Activated CD8-positive, alpha-beta T cell treated with anti-CD3 and anti-CD28 coated beads for 36 hours (primary cell): ENCODE measurements at regions not wholly inside any gene's neighbourhood (a gene's known extent, or its start where the extent isn't known, plus 50 kb on each side); places are given as distances from the start of the nearest gene placed in this dataset.

Experiments
- ATAC-seq: fragments of 200-7000 bp; cut with Tn5 transposase; one replicate; pipeline ENCODE4 v1.10.0; 2021; ENCODE audit warnings: mild to moderate bottlenecking, moderate library complexity
- CTCF ChIA-PET: fragments of 350-600 bp; sonication (Branson Sonifier 250); formaldehyde crosslinking; loops from one replicate; lab custom pipeline; 2021; ENCODE audit warnings: antibody characterized with exemption; lab: Charles Lee
- POLR2A ChIA-PET: fragments of 350-600 bp; sonication (Branson Sonifier 250); formaldehyde crosslinking; loops from one replicate; lab custom pipeline; 2021; ENCODE audit warnings: antibody characterized with exemption; lab: Charles Lee
- DNase-seq: peaks from one replicate; pipeline ENCODE4 v3.0.0-alpha.2; 2020
- H3K27ac Mint-ChIP-seq: one replicate; pipeline ENCODE4 v1.8.0; 2021; ENCODE audit warnings: mild to moderate bottlenecking, mixed read lengths
- H3K27me3 Mint-ChIP-seq: one replicate; pipeline ENCODE4 v1.8.0; 2021; ENCODE audit warnings: mixed read lengths
- H3K36me3 Mint-ChIP-seq: one replicate; pipeline ENCODE4 v1.8.0; 2021; ENCODE audit warnings: low read depth, mixed read lengths
- H3K4me1 Mint-ChIP-seq: one replicate; pipeline ENCODE4 v1.8.0; 2021; ENCODE audit warnings: low read depth, mixed read lengths
- H3K4me3 Mint-ChIP-seq: one replicate; pipeline ENCODE4 v1.8.0; 2021; ENCODE audit warnings: mild to moderate bottlenecking, moderate library complexity, mixed read lengths
- H3K9me3 Mint-ChIP-seq: one replicate; pipeline ENCODE4 v1.8.0; 2021; ENCODE audit warnings: mixed read lengths
- intact Hi-C: fragments of 100-400 bp; cut with micrococcal nuclease; formaldehyde crosslinking; loops from one replicate; pipeline ENCODE4 v1.10.0; 2022
- TF ChIP-seq, protein P1 (sequence below): fragments of 200-600 bp; IDR thresholded peaks from one replicate; pipeline ENCODE4 v1.8.0; 2022; ENCODE audit warnings: antibody characterized with exemption, mild to moderate bottlenecking

DNA sequence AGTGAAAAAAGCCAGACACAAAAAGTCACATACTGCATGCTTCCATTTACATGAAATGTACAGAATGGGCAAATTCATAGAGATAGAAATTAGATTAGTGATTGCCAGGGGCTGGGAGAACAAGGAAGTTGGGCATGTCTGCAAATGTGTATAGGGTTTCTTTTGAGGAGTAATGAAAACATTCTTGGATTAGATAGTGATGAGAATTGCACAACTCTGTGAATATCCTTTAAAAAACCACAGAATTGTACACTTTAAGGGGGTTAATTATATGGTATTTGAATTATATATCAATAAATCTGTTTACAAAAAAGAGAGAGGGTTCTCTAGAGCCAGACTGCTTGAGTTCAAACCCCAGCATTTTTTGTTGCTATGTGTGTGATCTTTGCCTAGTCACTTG, 188.1 kb downstream of the CDC5L start:
- CTCF ChIA-PET, result no interaction called here
- Mint-ChIP-seq H3K9me3 (no peaks in the 10 kb centered on the region), H3K4me3 (no peak overlapping the region), H3K4me1 (no peaks in the 10 kb centered on the region), H3K36me3 (no peaks in the 10 kb centered on the region), H3K27ac (no peak overlapping the region), H3K27me3 (peaks cover 3% of the 10 kb centered on the region)
- DNase-seq (no peak), ATAC-seq (no peak)
- intact Hi-C loops, result no loop called here
- POLR2A ChIA-PET, result no interaction called here
- TF ChIP-seq, protein P1, sequence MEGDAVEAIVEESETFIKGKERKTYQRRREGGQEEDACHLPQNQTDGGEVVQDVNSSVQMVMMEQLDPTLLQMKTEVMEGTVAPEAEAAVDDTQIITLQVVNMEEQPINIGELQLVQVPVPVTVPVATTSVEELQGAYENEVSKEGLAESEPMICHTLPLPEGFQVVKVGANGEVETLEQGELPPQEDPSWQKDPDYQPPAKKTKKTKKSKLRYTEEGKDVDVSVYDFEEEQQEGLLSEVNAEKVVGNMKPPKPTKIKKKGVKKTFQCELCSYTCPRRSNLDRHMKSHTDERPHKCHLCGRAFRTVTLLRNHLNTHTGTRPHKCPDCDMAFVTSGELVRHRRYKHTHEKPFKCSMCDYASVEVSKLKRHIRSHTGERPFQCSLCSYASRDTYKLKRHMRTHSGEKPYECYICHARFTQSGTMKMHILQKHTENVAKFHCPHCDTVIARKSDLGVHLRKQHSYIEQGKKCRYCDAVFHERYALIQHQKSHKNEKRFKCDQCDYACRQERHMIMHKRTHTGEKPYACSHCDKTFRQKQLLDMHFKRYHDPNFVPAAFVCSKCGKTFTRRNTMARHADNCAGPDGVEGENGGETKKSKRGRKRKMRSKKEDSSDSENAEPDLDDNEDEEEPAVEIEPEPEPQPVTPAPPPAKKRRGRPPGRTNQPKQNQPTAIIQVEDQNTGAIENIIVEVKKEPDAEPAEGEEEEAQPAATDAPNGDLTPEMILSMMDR, result no peak

GRCh38 chr6:44576132-44576631, 188.7 kb downstream of the CDC5L start:
- DNase-seq (no peak), ATAC-seq (no peak)
- intact Hi-C loops, result no loop called here
- Mint-ChIP-seq H3K9me3 (no peaks in the 10 kb centered on the region), H3K4me3 (no peak overlapping the region), H3K36me3 (no peaks in the 10 kb centered on the region), H3K27ac (no peak overlapping the region), H3K4me1 (no peaks in the 10 kb centered on the region), H3K27me3 (peaks cover 3% of the 10 kb centered on the region)
- CTCF ChIA-PET, result no interaction called here
- TF ChIP-seq, protein P1, result no peak
- POLR2A ChIA-PET, result no interaction called here

DNA sequence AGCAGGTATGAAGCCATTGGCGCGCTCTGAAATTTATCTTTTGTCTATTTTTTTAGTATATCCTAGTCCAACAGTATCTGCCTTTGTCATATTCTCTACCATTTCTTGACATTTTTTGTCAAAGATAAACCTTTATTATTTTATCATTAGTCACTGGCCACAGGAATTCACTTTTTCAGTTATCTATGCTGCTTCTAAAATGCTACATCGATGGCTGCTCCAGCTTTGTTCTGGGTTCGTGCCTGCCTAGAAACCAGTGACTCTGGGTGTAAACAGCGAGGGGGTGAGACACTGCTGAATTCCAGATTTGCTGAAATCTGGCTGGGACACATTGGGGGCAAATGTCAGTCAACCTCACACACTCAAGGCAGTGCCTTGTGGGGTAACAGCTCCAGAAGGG, 193.4 kb downstream of the CDC5L start:
- POLR2A ChIA-PET, result no interaction called here
- Mint-ChIP-seq H3K4me3 (no peak overlapping the region), H3K9me3 (peaks cover 6% of the 10 kb centered on the region), H3K36me3 (peaks cover 1% of the 10 kb centered on the region), H3K4me1 (no peaks in the 10 kb centered on the region), H3K27ac (no peak overlapping the region), H3K27me3 (peaks cover 1% of the 10 kb centered on the region)
- CTCF ChIA-PET, result interaction anchor here (1.2 to 1.4 kb wide), 2 partner anchors 13 to 105 kb away, joined by 3 read pairs; no protein-coding TSS in a partner anchor
- TF ChIP-seq, protein P1, result no peak
- DNase-seq (no peak), ATAC-seq (no peak)
- intact Hi-C loops, result no loop called here

GRCh38 chr6:44582930-44583329, 195.4 kb downstream of the CDC5L start:
- no peak overlapping the region for H3K27ac Mint-ChIP-seq
- ATAC-seq (no peak), DNase-seq (no peak)
- TF ChIP-seq, protein P1, result no peak
- intact Hi-C loops, result no loop called here
- ChIA-PET POLR2A (no interaction called here), CTCF (no interaction called here)
- H3K36me3 Mint-ChIP-seq, result peaks cover 1% of the 10 kb centered on the region
- no peaks in the 10 kb centered on the region for H3K4me1 Mint-ChIP-seq
- H3K9me3 Mint-ChIP-seq, result peaks cover 8% of the 10 kb centered on the region
- H3K4me3 Mint-ChIP-seq, result no peak overlapping the region
- peaks cover 4% of the 10 kb centered on the region for H3K27me3 Mint-ChIP-seq

GRCh38 chr6:44590471-44590870, 203.0 kb downstream of the CDC5L start:
- no peak for DNase-seq
- peaks cover 4% of the 10 kb centered on the region for H3K27me3 Mint-ChIP-seq

More at GRCh38 chr6:44590471-44590870, 203.0 kb downstream of the CDC5L start:
- TF ChIP-seq, protein P1, result no peak
- no peak for ATAC-seq
- Mint-ChIP-seq H3K9me3 (peaks cover 2% of the 10 kb centered on the region), H3K4me1 (peaks cover 3% of the 10 kb centered on the region), H3K36me3 (no peaks in the 10 kb centered on the region), H3K4me3 (no peak overlapping the region), H3K27ac (no peak overlapping the region)
- ChIA-PET POLR2A (no interaction called here), CTCF (no interaction called here)
- intact Hi-C loops, result no loop called here
